ENCODE measurements at regions not wholly inside any gene's neighbourhood (a gene's known extent, or its start where the extent isn't known, plus 50 kb on each side); places are given as distances from the start of the nearest gene placed in this dataset.

DNA sequence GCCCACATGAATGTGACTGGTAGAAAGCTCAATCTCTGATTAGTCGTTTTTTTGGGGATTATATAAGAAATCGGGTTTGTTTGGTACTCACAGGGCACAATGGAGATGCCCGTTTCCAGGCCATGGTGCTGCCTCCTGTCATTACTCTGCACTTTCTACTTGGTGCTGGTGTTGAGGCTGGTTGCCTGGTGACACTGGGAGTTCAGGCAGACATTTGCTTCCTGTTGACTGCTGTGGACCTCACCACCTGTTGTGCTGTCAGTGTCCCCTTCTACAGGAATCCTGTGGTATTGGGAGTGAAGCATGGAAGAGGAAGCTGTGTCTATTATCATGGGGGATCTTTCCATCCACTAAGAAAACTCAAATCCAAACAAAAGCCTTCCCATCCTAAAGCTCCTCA lies 227.2 kb upstream of the TBL1XR1 start:
- Mint-ChIP-seq H3K9me3 (ENCODE audit: low read depth) (no peaks in the 10 kb centered on the region), H3K27ac (ENCODE audit: unreplicated experiment) (no peak overlapping the region), H3K27me3 (ENCODE audit: low read depth) (no peaks in the 10 kb centered on the region), H3K4me3 (ENCODE audit: unreplicated experiment) (no peak overlapping the region), H3K36me3 (ENCODE audit: low read depth) (no peaks in the 10 kb centered on the region), H3K4me1 (ENCODE audit: low read depth) (peaks cover 63% of the 10 kb centered on the region)
- DNase-seq (ENCODE audit: low spot score) = no peak
- TF ChIP-seq, protein P1, sequence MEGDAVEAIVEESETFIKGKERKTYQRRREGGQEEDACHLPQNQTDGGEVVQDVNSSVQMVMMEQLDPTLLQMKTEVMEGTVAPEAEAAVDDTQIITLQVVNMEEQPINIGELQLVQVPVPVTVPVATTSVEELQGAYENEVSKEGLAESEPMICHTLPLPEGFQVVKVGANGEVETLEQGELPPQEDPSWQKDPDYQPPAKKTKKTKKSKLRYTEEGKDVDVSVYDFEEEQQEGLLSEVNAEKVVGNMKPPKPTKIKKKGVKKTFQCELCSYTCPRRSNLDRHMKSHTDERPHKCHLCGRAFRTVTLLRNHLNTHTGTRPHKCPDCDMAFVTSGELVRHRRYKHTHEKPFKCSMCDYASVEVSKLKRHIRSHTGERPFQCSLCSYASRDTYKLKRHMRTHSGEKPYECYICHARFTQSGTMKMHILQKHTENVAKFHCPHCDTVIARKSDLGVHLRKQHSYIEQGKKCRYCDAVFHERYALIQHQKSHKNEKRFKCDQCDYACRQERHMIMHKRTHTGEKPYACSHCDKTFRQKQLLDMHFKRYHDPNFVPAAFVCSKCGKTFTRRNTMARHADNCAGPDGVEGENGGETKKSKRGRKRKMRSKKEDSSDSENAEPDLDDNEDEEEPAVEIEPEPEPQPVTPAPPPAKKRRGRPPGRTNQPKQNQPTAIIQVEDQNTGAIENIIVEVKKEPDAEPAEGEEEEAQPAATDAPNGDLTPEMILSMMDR (IDR thresholded peaks at IDR 0.05) = no peak

DNA sequence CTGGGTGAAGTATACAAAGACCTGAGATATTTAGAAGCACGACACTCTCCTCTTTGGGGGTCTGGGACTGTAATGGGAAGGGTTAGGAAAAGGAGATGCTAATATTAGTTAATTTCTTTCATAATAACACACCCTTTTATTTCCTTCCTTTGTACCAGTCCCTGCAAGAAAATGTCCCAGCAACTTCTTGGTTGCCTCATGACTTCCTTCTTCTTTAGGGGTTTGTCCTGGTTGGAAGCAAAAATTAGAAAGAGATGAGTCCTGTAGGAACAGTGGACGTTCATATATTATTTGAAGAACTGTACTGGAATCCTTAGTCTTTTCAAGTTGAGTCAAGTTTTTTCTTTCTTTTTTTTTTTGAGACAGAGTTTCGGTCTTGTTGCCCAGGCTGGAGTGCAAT lies 227.8 kb upstream of the TBL1XR1 start:
- no peaks in the 10 kb centered on the region for H3K9me3 Mint-ChIP-seq (ENCODE audit: low read depth)
- no peaks in the 10 kb centered on the region for H3K27me3 Mint-ChIP-seq (ENCODE audit: low read depth)
- H3K36me3 Mint-ChIP-seq (ENCODE audit: low read depth) = no peaks in the 10 kb centered on the region
- TF ChIP-seq, protein P1 (IDR thresholded peaks at IDR 0.05) = no peak
- H3K4me1 Mint-ChIP-seq (ENCODE audit: low read depth) = peaks cover 62% of the 10 kb centered on the region
- no peak overlapping the region for H3K4me3 Mint-ChIP-seq (ENCODE audit: unreplicated experiment)
- DNase-seq (ENCODE audit: low spot score) = no peak
- H3K27ac Mint-ChIP-seq (ENCODE audit: unreplicated experiment) = no peak overlapping the region

DNA sequence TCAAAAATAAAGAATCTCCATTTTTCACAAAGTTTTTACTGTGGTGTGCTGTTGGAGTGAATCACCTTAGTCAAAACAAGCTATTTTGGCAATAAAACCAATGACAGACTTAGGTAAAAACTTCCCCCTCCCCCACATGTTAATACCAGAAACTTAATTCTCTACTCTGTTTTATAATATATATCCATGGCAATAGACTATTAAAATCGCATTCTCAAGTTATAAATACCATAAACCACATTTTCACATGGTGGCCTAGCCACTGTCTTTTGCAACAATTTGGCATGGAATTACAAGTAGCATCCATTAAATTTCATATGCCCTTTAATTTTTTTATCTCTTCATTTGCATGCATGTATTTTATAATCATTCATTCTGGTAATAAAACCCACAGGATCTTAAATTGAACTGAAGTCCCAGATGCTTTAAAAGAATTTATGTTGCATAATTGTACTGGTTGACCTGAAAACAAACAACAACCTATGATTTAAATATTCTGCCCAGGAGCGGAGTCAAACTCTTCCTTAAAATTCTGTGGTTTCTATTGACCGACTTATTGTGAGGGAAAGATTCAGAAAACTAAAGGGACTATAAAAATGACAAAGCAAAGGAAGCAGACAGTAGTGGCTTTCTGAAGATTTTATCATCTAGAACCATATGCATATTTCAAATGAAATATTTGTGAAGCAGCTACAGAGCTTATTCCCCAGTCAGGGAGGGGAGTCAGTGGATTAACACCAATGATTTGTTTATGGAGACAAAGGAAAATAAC lies 229.0 kb upstream of the TBL1XR1 start:
- Mint-ChIP-seq H3K4me1 (ENCODE audit: low read depth) (peaks cover 49% of the 10 kb centered on the region), H3K36me3 (ENCODE audit: low read depth) (no peaks in the 10 kb centered on the region), H3K4me3 (ENCODE audit: unreplicated experiment) (no peak overlapping the region), H3K27me3 (ENCODE audit: low read depth) (no peaks in the 10 kb centered on the region), H3K27ac (ENCODE audit: unreplicated experiment) (no peak overlapping the region), H3K9me3 (ENCODE audit: low read depth) (no peaks in the 10 kb centered on the region)
- DNase-seq (ENCODE audit: low spot score) = no peak
- TF ChIP-seq, protein P1 (IDR thresholded peaks at IDR 0.05) = no peak

DNA sequence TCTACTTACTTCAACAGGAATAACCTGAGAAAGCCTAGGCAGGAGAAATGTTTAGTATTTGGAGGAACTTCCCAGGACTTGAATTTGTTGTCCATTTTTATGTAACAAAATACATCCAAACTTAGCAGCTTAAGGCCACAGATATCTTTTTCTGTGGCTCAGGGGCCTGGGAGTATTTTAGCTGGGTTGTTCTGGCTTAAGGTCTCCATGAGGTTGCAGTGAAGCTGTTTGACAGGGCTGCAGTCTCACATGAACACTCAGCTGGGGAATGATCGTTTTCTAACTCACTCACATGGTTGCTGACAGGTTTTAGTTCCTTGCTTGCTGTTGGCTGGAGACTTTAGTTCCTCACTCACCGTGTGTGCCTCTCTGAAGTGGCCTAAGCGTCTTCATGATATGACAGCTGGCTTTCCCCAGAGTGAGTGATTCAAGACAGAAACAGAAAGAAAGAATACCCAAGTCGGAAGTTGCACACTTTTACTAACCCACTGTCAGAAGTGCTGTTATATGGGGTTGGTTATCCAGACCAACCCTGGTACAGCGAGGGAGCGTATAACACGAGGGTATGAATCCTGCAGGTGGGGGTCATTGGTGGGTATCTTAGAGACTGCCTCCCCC lies 229.7 kb upstream of the TBL1XR1 start:
- Mint-ChIP-seq H3K9me3 (ENCODE audit: low read depth) (no peaks in the 10 kb centered on the region), H3K36me3 (ENCODE audit: low read depth) (no peaks in the 10 kb centered on the region), H3K27ac (ENCODE audit: unreplicated experiment) (no peak overlapping the region), H3K27me3 (ENCODE audit: low read depth) (no peaks in the 10 kb centered on the region), H3K4me3 (ENCODE audit: unreplicated experiment) (no peak overlapping the region), H3K4me1 (ENCODE audit: low read depth) (peaks cover 42% of the 10 kb centered on the region)
- TF ChIP-seq, protein P1 (IDR thresholded peaks at IDR 0.05) = no peak
- DNase-seq (ENCODE audit: low spot score) = no peak

DNA sequence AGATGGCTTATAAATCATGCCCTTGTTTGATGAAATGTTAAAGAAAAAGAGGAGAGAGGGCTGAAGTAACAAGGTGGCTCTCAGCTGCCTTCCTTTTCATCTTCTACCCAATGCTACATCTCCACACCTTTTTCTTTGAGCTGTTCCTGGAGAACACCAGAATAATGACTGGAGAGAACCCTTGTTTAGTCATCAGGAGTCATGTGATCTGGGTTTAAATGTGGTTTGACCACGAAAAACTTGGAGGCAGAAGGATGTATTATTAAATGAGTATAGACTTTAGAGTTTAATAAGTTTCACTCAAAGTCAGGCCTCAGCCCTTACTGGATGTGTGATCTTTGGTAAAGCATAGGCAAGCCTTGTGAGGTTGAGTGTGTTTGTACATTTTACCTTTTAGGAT lies 230.3 kb upstream of the TBL1XR1 start:
- no peak for DNase-seq (ENCODE audit: low spot score)
- H3K9me3 Mint-ChIP-seq (ENCODE audit: low read depth) = no peaks in the 10 kb centered on the region

More for the DNA sequence above, 230.3 kb upstream of the TBL1XR1 start:
- Mint-ChIP-seq H3K36me3 (ENCODE audit: low read depth) (no peaks in the 10 kb centered on the region), H3K4me1 (ENCODE audit: low read depth) (peaks cover 41% of the 10 kb centered on the region), H3K4me3 (ENCODE audit: unreplicated experiment) (no peak overlapping the region), H3K27me3 (ENCODE audit: low read depth) (no peaks in the 10 kb centered on the region), H3K27ac (ENCODE audit: unreplicated experiment) (no peak overlapping the region)
- TF ChIP-seq, protein P1 (IDR thresholded peaks at IDR 0.05) = no peak

All from chondrocyte (in vitro differentiated cells).